Fibroblast of villous mesenchyme (primary cell): ENCODE measurements at regions not wholly inside any gene's neighbourhood (a gene's known extent, or its start where the extent isn't known, plus 50 kb on each side); places are given as distances from the start of the nearest gene placed in this dataset.
"Not testable (repeated sequence)": the region's sequence is repeated elsewhere in the genome, so short reads cannot be mapped to it uniquely, and the experiment has no call there.

Source experiments
- DNase-seq: peaks from one replicate; pipeline ENCODE4 v3.0.0-alpha.2; 2010; ENCODE audit warnings: low read depth
- H3K4me3 ChIP-seq: 2 replicates; pipeline ENCODE4 v1.5.1; 2011; ENCODE audit warnings: low read depth, mild to moderate bottlenecking, low read length
- CTCF ChIP-seq: IDR thresholded peaks from 2 replicates; pipeline ENCODE4 v1.5.1; 2012; ENCODE audit warnings: low read depth, mild to moderate bottlenecking, low read length; ENCODE audit not compliant: insufficient read depth

DNA sequence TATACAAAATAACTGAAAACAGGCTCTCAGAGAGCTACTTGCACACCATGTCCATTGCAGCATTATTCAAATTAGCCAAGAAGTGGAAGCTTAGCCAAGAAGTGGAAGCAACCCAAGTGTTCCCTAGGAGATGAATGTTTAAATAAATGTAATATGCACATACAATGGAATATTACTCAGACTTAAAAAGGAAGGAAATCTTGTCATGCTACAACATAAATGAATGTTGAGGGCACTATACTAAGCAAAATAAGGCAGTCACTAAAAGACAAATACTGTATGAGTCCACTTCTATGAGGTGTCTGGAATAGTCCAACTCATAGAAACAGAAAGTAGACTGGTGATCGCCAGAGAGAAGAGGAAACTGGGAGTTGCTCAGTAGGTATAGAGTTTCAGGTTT lies 438.1 kb downstream of the MAT2B start:
- no peak for DNase-seq
- no peak for TF ChIP-seq CTCF
- no peak overlapping the region for H3K4me3 ChIP-seq

- TF ChIP-seq CTCF: no peak
- no peak for DNase-seq
- no peak overlapping the region for H3K4me3 ChIP-seq
These were observed 439.3 kb downstream of the MAT2B start for GRCh38 chr5:163944738-163945137.

- H3K4me3 ChIP-seq: no peak overlapping the region
- no peak for TF ChIP-seq CTCF
- peak; percentile 35 for DNase-seq
These were observed 442.6 kb downstream of the MAT2B start for GRCh38 chr5:163947848-163948666.

GRCh38 chr5:163950248-163950647 lies 444.8 kb downstream of the MAT2B start:
- TF ChIP-seq CTCF: no peak
- DNase-seq: no peak
- H3K4me3 ChIP-seq: no peak overlapping the region

DNA sequence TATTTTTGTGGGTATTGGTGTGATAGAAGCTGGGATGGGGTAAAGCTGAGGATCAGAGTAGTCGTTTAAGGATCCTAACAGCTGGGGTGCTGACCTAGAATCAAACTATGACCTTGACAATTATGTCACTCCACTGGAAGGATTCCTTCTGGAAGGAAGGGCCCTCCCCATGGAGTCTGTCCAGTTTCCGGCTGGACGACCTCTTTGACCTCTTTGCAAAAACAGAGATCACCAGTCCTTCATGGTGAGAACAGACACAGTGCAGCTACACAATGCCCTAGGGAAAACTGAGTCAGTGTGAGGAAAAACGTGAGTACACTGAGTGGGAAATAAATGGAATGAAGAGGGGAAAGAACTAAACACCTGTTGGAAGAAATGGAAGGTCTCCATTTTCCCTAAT lies 445.6 kb downstream of the MAT2B start:
- TF ChIP-seq CTCF: no peak
- H3K4me3 ChIP-seq: no peak overlapping the region
- peak; percentile 16 for DNase-seq

DNA sequence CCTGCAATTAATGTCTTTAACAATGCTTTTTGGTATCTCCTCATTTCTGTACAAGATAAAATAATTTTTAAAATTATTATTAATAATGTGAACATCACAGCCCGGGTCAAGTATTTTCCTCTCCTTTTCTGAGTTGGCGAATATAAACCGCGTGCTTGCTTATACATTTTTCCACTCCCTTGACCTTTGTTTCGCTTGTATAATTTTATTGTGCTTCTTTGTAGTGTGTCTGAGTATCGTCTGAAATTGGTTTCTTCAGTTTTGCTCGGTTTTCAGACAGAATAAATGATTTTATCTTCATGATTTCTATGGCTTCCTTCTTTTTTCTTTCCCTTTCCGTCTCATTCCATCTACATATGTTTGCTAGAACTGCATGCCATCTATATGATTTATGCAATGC lies 448.5 kb downstream of the MAT2B start:
- no peak overlapping the region for H3K4me3 ChIP-seq
- DNase-seq: no peak
- TF ChIP-seq CTCF: no peak

DNA sequence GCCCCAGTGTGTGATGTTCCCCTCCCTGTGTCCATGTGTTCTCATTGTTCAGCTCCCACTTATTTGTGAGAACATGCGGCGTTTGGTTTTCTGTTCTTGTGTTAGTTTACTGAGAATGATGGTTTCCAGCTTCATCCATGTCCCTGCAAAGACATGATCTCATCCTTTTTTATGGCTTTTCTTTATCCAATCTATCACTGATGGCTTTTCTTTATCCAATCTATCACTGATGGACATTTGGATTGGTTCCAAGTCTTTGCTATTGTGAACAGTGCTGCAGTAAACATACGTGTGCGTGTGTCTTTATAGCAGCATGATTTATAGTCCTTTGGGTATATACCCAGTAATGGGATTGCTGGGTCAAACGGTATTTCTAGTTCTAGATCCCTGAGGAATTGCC lies 455.8 kb downstream of the MAT2B start:
- H3K4me3 ChIP-seq: not testable (repeated sequence)

More for the DNA sequence above, 455.8 kb downstream of the MAT2B start:
- DNase-seq: not testable (repeated sequence)
